Heart left ventricle (tissue), 16 donors: ENCODE measurements at regions not wholly inside any gene's neighbourhood (a gene's known extent, or its start where the extent isn't known, plus 50 kb on each side); places are given as distances from the start of the nearest gene placed in this dataset.

Source experiments
- ATAC-seq, 4 donors: fragments of 200-7000 bp; cut with Tn5 transposase; one replicate each; pipeline ENCODE4 v1.9.1; 2020 to 2022; ENCODE audit warnings: moderate library complexity in 4 of 4, mild to moderate bottlenecking in 3 of 4, moderate number of reproducible peaks in 1 of 4
- DNase-seq, 5 donors: peaks; one replicate each; pipeline ENCODE4 v3.0.0-alpha.2; 2020
- H3K27ac ChIP-seq, 12 donors: fragments of 200-600 bp; sonication (generic) in 4 of 12; one replicate each; pipeline versions ENCODE4 v1.5.0 to v1.8.0; 2016 to 2022; ENCODE audit warnings: mild to moderate bottlenecking in 2 of 12
- H3K27me3 ChIP-seq, 9 donors: fragments of 200-600 bp; sonication (generic) in 2 of 9; one replicate each; pipeline versions ENCODE4 v1.5.1 to v1.8.0; 2016 to 2022; ENCODE audit warnings: mild to moderate bottlenecking in 3 of 9
- H3K36me3 ChIP-seq, 9 donors: fragments of 200-600 bp; sonication (generic) in 2 of 9; one replicate each; pipeline versions ENCODE4 v1.5.0 to v1.8.0; 2018 to 2022; ENCODE audit warnings: mild to moderate bottlenecking in 2 of 9
- H3K4me1 ChIP-seq, 12 donors: fragments of 200-600 bp; sonication (generic) in 4 of 12; one replicate each; pipeline versions ENCODE4 v1.5.0 to v1.8.0; 2016 to 2022; ENCODE audit warnings: mild to moderate bottlenecking in 3 of 12
- H3K4me3 ChIP-seq, 12 donors: fragments of 200-600 bp; sonication (generic) in 4 of 12; one replicate each; pipeline versions ENCODE4 v1.5.0 to v1.8.0; 2017 to 2022; ENCODE audit warnings: mild to moderate bottlenecking in 9 of 12, moderate library complexity in 4 of 12
- H3K9me3 ChIP-seq, 12 donors: fragments of 200-600 bp; sonication (generic) in 4 of 12; one replicate each; pipeline versions ENCODE4 v1.5.0 to v1.8.0; 2016 to 2022; ENCODE audit warnings: mild to moderate bottlenecking in 1 of 12
- POLR2A ChIP-seq, 2 donors: fragments of 450-650 bp; IDR thresholded peaks; one replicate each; pipeline ENCODE4 v1.6.1; 2017; ENCODE audit warnings: antibody characterized with exemption in 2 of 2, mild to moderate bottlenecking in 2 of 2, moderate library complexity in 2 of 2
- whole genome bisulfite sequencing, 4 donors: extraction: QIAGEN DNeasy Blood & Tissue Kit in 2 of 4; methylation state at CpG; one replicate each; pipeline versions ENCODE4 v1.1.5 to v1.1.7; 2013 to 2018; 5-methylcytosine and 5-hydroxymethylcytosine counted together
- intact Hi-C, 10 donors: fragments of 100-400 bp; cut with DNase I; formaldehyde crosslinking; loops; one replicate each; pipeline versions ENCODE4 v1.11.1 to v1.14.2; 2022
- TF ChIP-seq, protein P1 (sequence below), 12 donors: fragments of 200-600 bp; sonication (generic) in 4 of 12; IDR thresholded peaks; one replicate each; pipeline versions ENCODE4 v1.5.0 to v1.8.0; 2018 to 2022; ENCODE audit warnings: antibody characterized with exemption in 12 of 12, mild to moderate bottlenecking in 5 of 12
- donor health status: ischemic (EF 13 %, LVEDD 7.1; RV severe dilation, severe dysfunction).
- donor health status: healthy with polysubstance abuse.
- donor health status: DM: no; HTN: yes; CAD: no.
- donor health status: DM: no; HTN: no; CAD: no.
- donor health status: ischemic (EF 25% LVEDD 6.9; RV normal size, moderate dysfunction).
- donor health status: ischemic (EF 25% LVEDD 5.7; RV mildly dilated, moderate dysfunction).
- donor health status: healthy.
- donor health status: DM: yes; HTN: yes; CAD: no.
- donor health status: ischemic (EF 35%, LVEDD 5.7; RV mildly dilated, moderate dysfunction).
- donor health status: nonischemic (EF 11% LVEDD 7.7; RV severe dilation, severe dysfunction).
- donor health status: DM: yes; HTN: yes; CAD: no.
- donor health status: PGD.
- donor health status: ischemic (EF 29% LVEDD 5.4; RV normal size, mild dysfunction).
- donor health status: nonischemic (EF 23%, LVEDD 6.1; RV moderate dilation, normal function).

DNA sequence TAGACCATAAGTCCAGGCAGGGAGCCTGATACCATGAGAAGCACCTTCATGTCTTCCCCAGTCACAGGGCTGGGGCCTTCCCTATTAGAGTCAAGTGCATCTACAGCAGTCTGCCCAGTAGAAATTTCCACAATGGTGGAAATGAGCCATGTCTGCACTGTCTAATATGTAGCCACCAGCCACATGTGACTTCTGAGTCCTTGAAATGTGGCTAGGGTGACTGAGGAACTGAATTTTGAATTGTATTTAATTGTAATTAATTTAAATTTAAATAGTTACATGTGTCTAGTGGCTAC is 300.2 kb downstream of the CLIC5 start:
- intact Hi-C loops: loop anchor here in 9 of 10 donors (2.0 to 10.0 kb wide), 7 partner anchors 291 to 1241 kb away; no protein-coding TSS in a partner anchor
- H3K4me1 ChIP-seq: peaks cover 0 to 10% (median 1%) of the 10 kb centered on the region in 12 donors
- H3K27me3 ChIP-seq: no peaks in the 10 kb centered on the region
- DNase-seq: no peak
- no peaks in the 10 kb centered on the region for H3K9me3 ChIP-seq
- no peak for ATAC-seq
- no peak overlapping the region for H3K4me3 ChIP-seq
- no peaks in the 10 kb centered on the region for H3K36me3 ChIP-seq
- TF ChIP-seq, protein P1, sequence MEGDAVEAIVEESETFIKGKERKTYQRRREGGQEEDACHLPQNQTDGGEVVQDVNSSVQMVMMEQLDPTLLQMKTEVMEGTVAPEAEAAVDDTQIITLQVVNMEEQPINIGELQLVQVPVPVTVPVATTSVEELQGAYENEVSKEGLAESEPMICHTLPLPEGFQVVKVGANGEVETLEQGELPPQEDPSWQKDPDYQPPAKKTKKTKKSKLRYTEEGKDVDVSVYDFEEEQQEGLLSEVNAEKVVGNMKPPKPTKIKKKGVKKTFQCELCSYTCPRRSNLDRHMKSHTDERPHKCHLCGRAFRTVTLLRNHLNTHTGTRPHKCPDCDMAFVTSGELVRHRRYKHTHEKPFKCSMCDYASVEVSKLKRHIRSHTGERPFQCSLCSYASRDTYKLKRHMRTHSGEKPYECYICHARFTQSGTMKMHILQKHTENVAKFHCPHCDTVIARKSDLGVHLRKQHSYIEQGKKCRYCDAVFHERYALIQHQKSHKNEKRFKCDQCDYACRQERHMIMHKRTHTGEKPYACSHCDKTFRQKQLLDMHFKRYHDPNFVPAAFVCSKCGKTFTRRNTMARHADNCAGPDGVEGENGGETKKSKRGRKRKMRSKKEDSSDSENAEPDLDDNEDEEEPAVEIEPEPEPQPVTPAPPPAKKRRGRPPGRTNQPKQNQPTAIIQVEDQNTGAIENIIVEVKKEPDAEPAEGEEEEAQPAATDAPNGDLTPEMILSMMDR (IDR thresholded peaks at IDR 0.05): no peak
- TF ChIP-seq POLR2A (IDR thresholded peaks at IDR 0.05): no peak
- H3K27ac ChIP-seq: no peak overlapping the region

DNA sequence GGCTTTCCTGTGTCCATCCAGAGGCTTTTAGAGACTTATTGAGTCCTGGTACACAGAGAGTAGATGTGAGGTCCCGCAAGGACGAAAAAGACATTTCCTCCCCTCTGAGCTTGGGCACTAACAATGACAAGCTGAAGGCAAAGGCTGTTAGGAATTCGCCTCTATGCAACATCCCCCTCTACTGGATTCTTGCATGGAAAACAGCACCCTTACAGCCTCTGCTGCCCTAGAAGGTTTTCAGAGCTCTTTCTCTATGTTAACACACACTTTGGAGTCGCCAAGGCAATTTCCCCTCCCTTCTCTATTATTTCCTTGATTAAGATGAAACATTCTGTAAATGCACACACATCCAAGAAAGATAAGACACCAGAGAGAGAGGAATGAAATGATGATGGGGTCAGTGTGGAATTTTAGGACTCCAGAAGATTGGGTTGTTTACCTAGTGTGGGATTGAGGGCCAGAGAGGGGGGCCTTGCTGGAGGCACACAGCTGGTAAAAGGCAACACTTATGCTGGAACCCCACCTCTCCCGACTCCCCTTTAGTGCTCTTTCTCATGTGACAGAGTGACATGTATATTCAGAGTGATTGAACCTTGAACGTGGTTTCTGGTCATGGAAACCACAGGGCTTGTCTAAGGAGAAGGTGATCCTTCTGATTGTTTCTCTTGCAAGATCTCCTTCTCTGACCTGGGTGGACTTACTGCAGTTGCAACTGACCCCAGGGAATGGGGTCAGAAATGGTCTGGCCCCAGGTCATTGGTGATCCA is 300.7 kb downstream of the CLIC5 start:
- Histone ChIP-seq H3K4me3 (peak overlapping the region in 3 of 12 donors; percentile 12 to 23 (median 22)), H3K27ac (no peak overlapping the region), H3K4me1 (peaks cover 0 to 15% (median 1%) of the 10 kb centered on the region in 12 donors), H3K27me3 (no peaks in the 10 kb centered on the region), H3K9me3 (no peaks in the 10 kb centered on the region), H3K36me3 (no peaks in the 10 kb centered on the region)
- intact Hi-C loops: loop anchor here (1.0 to 10.0 kb wide), 12 partner anchors 290 to 1240 kb away; no protein-coding TSS in a partner anchor
- TF ChIP-seq, protein P1 (IDR thresholded peaks at IDR 0.05): peak; percentile 66 to 88 (median 80)
- TF ChIP-seq POLR2A (IDR thresholded peaks at IDR 0.05): no peak
- DNase-seq (peak in 3 of 5 donors; percentile 33 to 54 (median 42)), ATAC-seq (peak; percentile 85 to 94 (median 94))
- WGBS, 4 donors: 17 to 20% (median 17%) methylated on average over 6 of the region's 6 CpGs

DNA sequence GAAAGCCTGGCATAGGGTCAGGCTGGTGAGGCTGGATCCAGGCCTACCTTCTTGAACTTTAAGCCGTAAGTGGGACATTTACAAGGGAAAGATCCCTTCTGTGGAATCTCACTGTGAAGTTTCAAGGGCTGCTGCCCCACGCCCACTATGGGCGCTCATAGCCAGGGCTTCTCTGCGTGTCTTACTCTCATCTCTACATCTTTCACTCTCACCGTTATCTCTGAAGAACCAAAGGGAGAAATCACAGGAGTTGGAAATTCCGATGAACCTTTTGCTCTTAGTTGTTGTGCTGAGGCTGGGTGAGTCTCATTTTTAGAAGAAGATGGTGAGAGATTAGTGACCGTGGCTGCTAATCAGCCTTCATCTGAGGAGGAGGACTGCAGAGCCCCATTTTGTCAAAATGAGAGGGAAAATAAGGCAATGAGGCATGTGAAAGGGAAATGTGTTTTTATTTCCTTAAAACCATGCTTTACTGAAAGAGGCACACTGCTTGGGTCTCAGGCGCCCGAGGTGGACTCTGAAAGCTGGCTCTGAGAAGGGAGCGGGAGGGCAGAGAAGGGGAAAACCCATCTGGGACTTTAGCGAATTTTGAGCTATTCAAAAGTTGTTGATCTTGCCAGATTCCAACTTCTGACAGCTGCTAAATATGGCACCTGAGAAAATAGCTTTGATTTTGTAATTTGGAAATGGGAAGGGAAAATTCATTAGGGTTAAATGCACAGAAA is 301.5 kb downstream of the CLIC5 start:
- intact Hi-C loops: loop anchor here (1.0 to 10.0 kb wide), 12 partner anchors 289 to 1239 kb away; no protein-coding TSS in a partner anchor
- no peak for DNase-seq
- peak overlapping the region in 3 of 12 donors; percentile 12 to 23 (median 22) for H3K4me3 ChIP-seq
- TF ChIP-seq, protein P1 (IDR thresholded peaks at IDR 0.05): no peak
- no peak for TF ChIP-seq POLR2A (IDR thresholded peaks at IDR 0.05)
- no peaks in the 10 kb centered on the region for H3K36me3 ChIP-seq
- H3K4me1 ChIP-seq: peaks cover 0 to 22% (median 1%) of the 10 kb centered on the region in 12 donors
- no peaks in the 10 kb centered on the region for H3K9me3 ChIP-seq
- no peaks in the 10 kb centered on the region for H3K27me3 ChIP-seq
- 74 to 80% (median 77%) methylated on average over 11 of the region's 11 CpGs for WGBS, 4 donors
- ATAC-seq: no peak
- H3K27ac ChIP-seq: no peak overlapping the region
